GM12873 (cell line): ENCODE measurements at regions not wholly inside any gene's neighbourhood (a gene's known extent, or its start where the extent isn't known, plus 50 kb on each side); places are given as distances from the start of the nearest gene placed in this dataset.

ENCODE experiments used
- CTCF ChIP-seq: IDR thresholded peaks from 2 replicates; pipeline ENCODE4 v1.5.1; 2012; ENCODE audit warnings: low read depth, mild to moderate bottlenecking, moderate library complexity, low read length, control low read depth; ENCODE audit not compliant: insufficient read depth; ENCODE audit errors: missing control alignments

GRCh38 chrX:20596856-20597255 lies 330.1 kb upstream of the RPS6KA3 start:
- no peak for TF ChIP-seq CTCF

- TF ChIP-seq CTCF: no peak
Observed at GRCh38 chrX:20595928-20596575, 329.3 kb upstream of the RPS6KA3 start.

- peak; percentile 30 for TF ChIP-seq CTCF
Observed at GRCh38 chrX:20594985-20595384, 328.3 kb upstream of the RPS6KA3 start.

- TF ChIP-seq CTCF: no peak
Observed at GRCh38 chrX:20593836-20594235, 327.1 kb upstream of the RPS6KA3 start.

GRCh38 chrX:20593402-20593801 lies 326.7 kb upstream of the RPS6KA3 start:
- TF ChIP-seq CTCF: no peak

GRCh38 chrX:20591246-20591645 lies 324.5 kb upstream of the RPS6KA3 start:
- no peak for TF ChIP-seq CTCF

GRCh38 chrX:20585782-20586181 lies 319.1 kb upstream of the RPS6KA3 start:
- TF ChIP-seq CTCF: no peak
